Calu3 (cell line): ENCODE measurements at regions not wholly inside any gene's neighbourhood (a gene's known extent, or its start where the extent isn't known, plus 50 kb on each side); places are given as distances from the start of the nearest gene placed in this dataset.

Experiments used
- BruUV-seq: library from RNA; stranded (reverse); fragments of 400-500 nt; replicated peaks from 2 replicates; lab custom pipeline; 2021; lab: Mats Ljungman, UMichigan
- CTCF ChIA-PET: fragments of 300-600 bp; sonication (Branson Sonifier 250); formaldehyde crosslinking; loops from one replicate; lab custom pipeline; 2022; ENCODE audit warnings: antibody characterized with exemption; lab: Charles Lee
- DNase-seq: peaks from one replicate; pipeline ENCODE4 v3.0.0; 2022
- H3K27ac Mint-ChIP-seq: one replicate; pipeline ENCODE4 v1.8.0; 2022; ENCODE audit warnings: mixed read lengths; ENCODE audit not compliant: unreplicated experiment
- H3K27me3 Mint-ChIP-seq: one replicate; pipeline ENCODE4 v1.8.0; 2022; ENCODE audit warnings: mixed read lengths; ENCODE audit not compliant: unreplicated experiment
- H3K36me3 Mint-ChIP-seq: one replicate; pipeline ENCODE4 v1.8.0; 2022; ENCODE audit warnings: mild to moderate bottlenecking, moderate library complexity, mixed read lengths; ENCODE audit not compliant: insufficient read depth, unreplicated experiment
- H3K4me1 Mint-ChIP-seq: one replicate; pipeline ENCODE4 v1.8.0; 2022; ENCODE audit warnings: mild to moderate bottlenecking, low read depth, mixed read lengths; ENCODE audit not compliant: unreplicated experiment
- H3K4me3 Mint-ChIP-seq: one replicate; pipeline ENCODE4 v1.8.0; 2022; ENCODE audit warnings: mild to moderate bottlenecking, low read depth, moderate library complexity, mixed read lengths; ENCODE audit not compliant: unreplicated experiment
- H3K9me3 Mint-ChIP-seq: one replicate; pipeline ENCODE4 v1.8.0; 2022; ENCODE audit warnings: low read depth, mixed read lengths; ENCODE audit not compliant: unreplicated experiment
- CTCF ChIP-seq: fragments of 200-600 bp; IDR thresholded peaks from one replicate; pipeline ENCODE4 v1.8.0; 2022; ENCODE audit warnings: antibody characterized with exemption; ENCODE audit not compliant: unreplicated experiment
- intact Hi-C: fragments of 100-400 bp; cut with micrococcal nuclease; formaldehyde crosslinking; loops from one replicate; pipeline ENCODE4 v1.10.0; 2022; ENCODE audit not compliant: unreplicated experiment

GRCh38 chr15:25188051-25188450 is 233.3 kb downstream of the SNRPN start:
- H3K4me1 Mint-ChIP-seq, result no peaks in the 10 kb centered on the region
- H3K36me3 Mint-ChIP-seq, result no peaks in the 10 kb centered on the region
- intact Hi-C loops, result no loop called here
- DNase-seq, result no peak
- TF ChIP-seq CTCF, result no peak
- no peak overlapping the region for H3K4me3 Mint-ChIP-seq
- H3K9me3 Mint-ChIP-seq, result no peaks in the 10 kb centered on the region
- CTCF ChIA-PET, result no interaction called here
- no peak overlapping the region for H3K27ac Mint-ChIP-seq
- BruUV-seq, result no TSS peak
- H3K27me3 Mint-ChIP-seq, result no peaks in the 10 kb centered on the region

- H3K36me3 Mint-ChIP-seq, result no peaks in the 10 kb centered on the region
- TF ChIP-seq CTCF, result no peak
- H3K9me3 Mint-ChIP-seq, result no peaks in the 10 kb centered on the region
- H3K27ac Mint-ChIP-seq, result no peak overlapping the region
- BruUV-seq, result no TSS peak
- H3K4me3 Mint-ChIP-seq, result no peak overlapping the region
- no peak for DNase-seq
- no peaks in the 10 kb centered on the region for H3K4me1 Mint-ChIP-seq
- intact Hi-C loops, result no loop called here
- no peaks in the 10 kb centered on the region for H3K27me3 Mint-ChIP-seq
- CTCF ChIA-PET, result no interaction called here
Observed at GRCh38 chr15:25188551-25189101, 233.8 kb downstream of the SNRPN start.

DNA sequence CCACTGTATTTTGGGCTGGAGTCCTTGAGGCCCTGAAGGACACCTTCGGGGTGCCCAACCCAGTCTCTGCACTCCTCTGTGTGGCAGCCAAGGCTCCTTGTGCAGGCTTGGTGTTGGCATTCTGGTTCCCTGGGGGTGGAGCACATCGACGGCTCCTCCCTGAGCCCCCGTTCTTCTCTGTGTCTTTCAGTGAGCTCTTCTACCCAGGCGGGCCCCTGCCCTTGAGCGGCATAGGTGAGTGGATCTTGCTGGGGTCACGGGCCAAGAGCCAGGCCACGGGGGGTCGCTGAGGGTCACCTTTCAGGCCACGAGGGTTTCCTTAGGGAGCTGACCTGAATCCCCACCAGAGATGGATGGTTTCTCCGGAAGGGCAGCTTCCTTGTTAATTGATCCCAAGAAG is 234.8 kb downstream of the SNRPN start:
- no peak overlapping the region for H3K27ac Mint-ChIP-seq
- no peaks in the 10 kb centered on the region for H3K27me3 Mint-ChIP-seq
- H3K4me3 Mint-ChIP-seq, result no peak overlapping the region
- H3K36me3 Mint-ChIP-seq, result no peaks in the 10 kb centered on the region
- intact Hi-C loops, result no loop called here
- BruUV-seq, result no TSS peak
- H3K9me3 Mint-ChIP-seq, result no peaks in the 10 kb centered on the region
- no peak for TF ChIP-seq CTCF
- no peak for DNase-seq
- CTCF ChIA-PET, result interaction anchor here (0.6 kb wide), 1 partner anchor 285 kb away, joined by 3 read pairs; no protein-coding TSS in a partner anchor
- no peaks in the 10 kb centered on the region for H3K4me1 Mint-ChIP-seq

DNA sequence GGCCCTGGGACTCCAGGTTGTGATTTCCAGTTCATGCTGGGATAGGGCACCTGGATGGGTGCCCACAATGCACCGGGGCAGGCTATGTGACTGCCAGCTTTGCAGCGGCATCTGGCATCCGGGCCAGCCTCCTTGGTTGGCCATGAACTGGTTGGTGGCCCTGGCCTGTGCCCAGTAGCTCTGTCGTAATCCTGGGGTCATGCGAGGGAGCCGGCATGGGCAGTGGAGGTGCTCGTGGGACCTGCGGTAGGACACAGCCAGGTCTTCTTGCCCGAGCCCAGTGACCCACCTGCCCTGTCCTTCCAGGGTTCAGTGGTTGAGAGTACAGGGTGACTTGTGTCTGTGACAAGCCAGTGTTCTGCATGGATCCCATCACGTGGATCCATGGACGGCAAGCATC is 237.9 kb downstream of the SNRPN start:
- CTCF ChIA-PET, result no interaction called here
- H3K36me3 Mint-ChIP-seq, result no peaks in the 10 kb centered on the region
- H3K4me1 Mint-ChIP-seq, result no peaks in the 10 kb centered on the region
- DNase-seq, result no peak
- H3K27ac Mint-ChIP-seq, result no peak overlapping the region
- TF ChIP-seq CTCF, result no peak
- no peaks in the 10 kb centered on the region for H3K27me3 Mint-ChIP-seq
- H3K9me3 Mint-ChIP-seq, result no peaks in the 10 kb centered on the region
- intact Hi-C loops, result no loop called here
- no peak overlapping the region for H3K4me3 Mint-ChIP-seq
- no TSS peak for BruUV-seq
